ENCODE measurements at regions not wholly inside any gene's neighbourhood (a gene's known extent, or its start where the extent isn't known, plus 50 kb on each side); places are given as distances from the start of the nearest gene placed in this dataset.

DNA sequence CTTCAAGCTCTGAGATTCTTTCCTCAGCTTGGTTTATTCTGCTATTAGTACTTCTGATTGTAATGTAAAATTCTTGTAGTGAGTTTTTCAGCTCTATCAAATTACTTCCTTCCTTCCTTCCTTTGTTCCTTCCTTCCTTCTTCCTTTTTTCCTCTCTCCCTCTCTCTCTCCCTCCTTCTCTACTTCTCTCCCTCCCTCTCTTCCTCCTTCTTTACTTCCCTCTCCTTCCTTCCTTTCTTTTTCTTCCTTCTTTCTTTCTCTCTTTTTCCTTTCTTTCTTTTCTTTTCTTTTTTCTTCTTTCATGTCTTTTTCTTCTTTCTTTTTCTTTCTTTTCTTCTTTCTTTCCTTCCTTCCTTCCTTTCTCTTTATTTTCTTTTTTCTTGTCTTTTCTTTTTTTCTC lies 565.2 kb upstream of the STXBP6 start:
- H3K9me3 ChIP-seq: peaks cover 4 to 16% of the 10 kb centered on the region in 2 donors
- no peak for DNase-seq (ENCODE audit: low spot score in 2 of 2)
- H3K4me3 ChIP-seq: no peak overlapping the region
- no peaks in the 10 kb centered on the region for H3K36me3 ChIP-seq
- TF ChIP-seq POLR2AphosphoS5 (IDR thresholded peaks at IDR 0.05) (no peak), POLR2A (IDR thresholded peaks at IDR 0.05) (no peak)
- TF ChIP-seq, protein P1, sequence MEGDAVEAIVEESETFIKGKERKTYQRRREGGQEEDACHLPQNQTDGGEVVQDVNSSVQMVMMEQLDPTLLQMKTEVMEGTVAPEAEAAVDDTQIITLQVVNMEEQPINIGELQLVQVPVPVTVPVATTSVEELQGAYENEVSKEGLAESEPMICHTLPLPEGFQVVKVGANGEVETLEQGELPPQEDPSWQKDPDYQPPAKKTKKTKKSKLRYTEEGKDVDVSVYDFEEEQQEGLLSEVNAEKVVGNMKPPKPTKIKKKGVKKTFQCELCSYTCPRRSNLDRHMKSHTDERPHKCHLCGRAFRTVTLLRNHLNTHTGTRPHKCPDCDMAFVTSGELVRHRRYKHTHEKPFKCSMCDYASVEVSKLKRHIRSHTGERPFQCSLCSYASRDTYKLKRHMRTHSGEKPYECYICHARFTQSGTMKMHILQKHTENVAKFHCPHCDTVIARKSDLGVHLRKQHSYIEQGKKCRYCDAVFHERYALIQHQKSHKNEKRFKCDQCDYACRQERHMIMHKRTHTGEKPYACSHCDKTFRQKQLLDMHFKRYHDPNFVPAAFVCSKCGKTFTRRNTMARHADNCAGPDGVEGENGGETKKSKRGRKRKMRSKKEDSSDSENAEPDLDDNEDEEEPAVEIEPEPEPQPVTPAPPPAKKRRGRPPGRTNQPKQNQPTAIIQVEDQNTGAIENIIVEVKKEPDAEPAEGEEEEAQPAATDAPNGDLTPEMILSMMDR (IDR thresholded peaks at IDR 0.05): no peak
- H3K27ac ChIP-seq: no peak overlapping the region
- intact Hi-C loops (cut with DNase I; ENCODE audit: low total_unique reads): no loop called here
- H3K27me3 ChIP-seq: no peaks in the 10 kb centered on the region
- H3K4me1 ChIP-seq: no peaks in the 10 kb centered on the region

DNA sequence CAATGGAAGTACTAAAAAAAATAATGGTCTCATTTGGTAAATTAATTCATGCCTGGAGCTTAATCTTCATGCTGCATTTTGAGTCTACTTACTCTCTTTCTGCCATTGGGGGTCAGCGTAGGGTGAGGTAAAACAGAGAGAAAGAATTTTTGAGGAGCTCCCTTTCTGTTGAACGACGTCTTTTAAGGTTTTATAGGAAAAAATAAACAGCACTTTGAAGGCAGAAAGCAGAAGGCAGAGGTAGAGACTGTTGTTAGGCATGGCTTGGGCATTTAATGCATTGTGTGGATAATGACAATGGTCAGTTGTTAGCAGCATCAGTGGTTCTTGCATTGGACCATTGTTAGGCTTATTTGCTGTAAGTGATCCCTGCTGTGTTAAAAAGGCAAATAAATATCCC lies 557.2 kb upstream of the STXBP6 start:
- Histone ChIP-seq H3K4me1 (no peaks in the 10 kb centered on the region), H3K36me3 (no peaks in the 10 kb centered on the region), H3K4me3 (no peak overlapping the region), H3K27me3 (no peaks in the 10 kb centered on the region), H3K9me3 (peaks cover 4 to 6% of the 10 kb centered on the region in 2 donors), H3K27ac (no peak overlapping the region)
- intact Hi-C loops (cut with DNase I; ENCODE audit: low total_unique reads): no loop called here
- no peak for DNase-seq (ENCODE audit: low spot score in 2 of 2)
- TF ChIP-seq, protein P1 (IDR thresholded peaks at IDR 0.05): no peak
- no peak for TF ChIP-seq POLR2AphosphoS5 (IDR thresholded peaks at IDR 0.05)
- no peak for TF ChIP-seq POLR2A (IDR thresholded peaks at IDR 0.05)

GRCh38 chr14:25602106-25602505 lies 552.2 kb upstream of the STXBP6 start:
- intact Hi-C loops (cut with DNase I; ENCODE audit: low total_unique reads): no loop called here
- TF ChIP-seq, protein P1 (IDR thresholded peaks at IDR 0.05): no peak
- TF ChIP-seq POLR2A (IDR thresholded peaks at IDR 0.05) (no peak), POLR2AphosphoS5 (IDR thresholded peaks at IDR 0.05) (no peak)
- peaks cover 4 to 6% of the 10 kb centered on the region in 2 donors for H3K9me3 ChIP-seq
- H3K27me3 ChIP-seq: no peaks in the 10 kb centered on the region
- H3K4me1 ChIP-seq: no peaks in the 10 kb centered on the region
- H3K4me3 ChIP-seq: no peak overlapping the region
- no peaks in the 10 kb centered on the region for H3K36me3 ChIP-seq
- no peak overlapping the region for H3K27ac ChIP-seq
- DNase-seq (ENCODE audit: low spot score in 2 of 2): no peak

DNA sequence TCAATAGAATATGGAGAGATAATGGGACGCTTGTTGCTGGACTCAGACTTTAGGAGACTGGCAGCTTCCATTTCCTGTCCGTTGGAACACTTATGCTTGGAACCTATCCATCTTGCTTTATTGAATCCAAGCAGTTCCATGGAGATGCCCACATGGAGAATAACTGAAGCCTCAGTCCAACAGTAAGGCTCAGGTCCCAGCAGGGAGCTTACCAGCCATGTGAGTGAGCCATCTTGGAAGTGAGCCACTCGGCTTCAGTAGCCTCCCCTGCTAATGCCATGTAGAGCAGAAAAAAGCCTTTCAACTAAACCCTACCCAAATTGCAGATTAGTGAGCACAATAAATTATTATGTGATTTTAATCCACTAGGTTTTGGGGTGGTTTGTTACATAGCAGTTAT lies 538.8 kb upstream of the STXBP6 start:
- Histone ChIP-seq H3K27me3 (no peaks in the 10 kb centered on the region), H3K36me3 (no peaks in the 10 kb centered on the region), H3K9me3 (no peaks in the 10 kb centered on the region), H3K4me3 (no peak overlapping the region), H3K27ac (no peak overlapping the region), H3K4me1 (no peaks in the 10 kb centered on the region)
- intact Hi-C loops (cut with DNase I; ENCODE audit: low total_unique reads): no loop called here
- TF ChIP-seq POLR2A (IDR thresholded peaks at IDR 0.05) (no peak), POLR2AphosphoS5 (IDR thresholded peaks at IDR 0.05) (no peak)
- TF ChIP-seq, protein P1 (IDR thresholded peaks at IDR 0.05): no peak
- DNase-seq (ENCODE audit: low spot score in 2 of 2): no peak

DNA sequence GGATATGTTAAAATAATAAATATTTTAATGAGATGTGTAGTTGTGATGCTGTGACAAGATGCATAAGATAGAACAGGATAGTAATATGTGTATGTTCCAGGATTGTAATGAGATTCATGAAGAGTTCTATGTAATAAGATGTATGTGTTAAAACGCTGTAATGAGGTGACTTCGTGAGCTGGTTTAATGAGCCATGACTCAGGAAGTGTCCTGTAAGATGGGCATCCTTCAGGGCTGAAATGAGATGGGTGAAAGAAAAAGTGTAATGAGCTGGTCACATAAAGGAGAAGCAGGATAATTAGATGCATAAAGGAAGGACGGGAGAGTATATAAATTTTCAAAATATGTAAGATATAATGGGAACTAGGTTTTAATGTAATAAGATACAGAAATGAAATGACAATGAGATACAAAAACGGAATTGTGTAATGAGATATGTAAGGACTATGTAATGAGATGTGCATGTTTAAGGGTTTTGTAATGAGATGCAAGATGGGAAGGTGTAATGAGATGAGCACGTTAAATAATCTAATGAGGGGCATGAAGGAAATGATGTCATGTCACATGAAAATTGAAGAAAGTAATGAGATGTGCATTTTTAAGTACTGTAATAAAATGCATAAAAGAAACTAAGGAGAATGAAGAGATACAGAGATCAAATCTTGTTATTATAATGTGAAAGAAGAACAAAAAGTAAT lies 524.8 kb upstream of the STXBP6 start:
- Histone ChIP-seq H3K9me3 (no peaks in the 10 kb centered on the region), H3K4me1 (no peaks in the 10 kb centered on the region), H3K4me3 (no peak overlapping the region), H3K36me3 (no peaks in the 10 kb centered on the region), H3K27me3 (no peaks in the 10 kb centered on the region), H3K27ac (no peak overlapping the region)
- TF ChIP-seq POLR2A (IDR thresholded peaks at IDR 0.05) (no peak), POLR2AphosphoS5 (IDR thresholded peaks at IDR 0.05) (no peak)
- TF ChIP-seq, protein P1 (IDR thresholded peaks at IDR 0.05): no peak
- DNase-seq (ENCODE audit: low spot score in 2 of 2): no peak
- intact Hi-C loops (cut with DNase I; ENCODE audit: low total_unique reads): no loop called here

Data from breast epithelium (tissue), 4 donors.